ENCODE measurements at regions not wholly inside any gene's neighbourhood (a gene's known extent, or its start where the extent isn't known, plus 50 kb on each side); places are given as distances from the start of the nearest gene placed in this dataset.
"Not testable (repeated sequence)": the region's sequence is repeated elsewhere in the genome, so short reads cannot be mapped to it uniquely, and the experiment has no call there.

DNA sequence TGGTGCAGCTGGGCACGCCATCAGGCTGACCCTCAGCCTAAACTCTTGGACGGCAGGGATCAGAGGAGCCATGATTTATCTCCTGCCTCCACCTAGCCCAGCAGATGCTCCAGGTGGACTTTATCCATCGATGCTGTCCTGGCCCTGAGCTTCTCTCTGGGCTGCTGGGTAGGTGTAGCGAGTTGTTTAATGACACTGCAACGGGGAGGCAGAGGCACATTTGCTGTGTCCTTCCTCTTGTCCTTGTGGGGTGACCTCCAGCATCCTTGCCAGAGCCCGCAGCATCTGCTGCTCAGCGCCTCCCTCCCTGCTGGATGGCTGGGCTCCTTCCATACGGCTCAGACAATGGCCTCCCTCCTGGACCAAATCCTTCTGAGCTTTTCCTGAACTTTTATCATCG is 103.1 kb upstream of the IRX4 start:
- Histone ChIP-seq H3K9me3 (no peaks in the 10 kb centered on the region), H3K27ac (no peak overlapping the region), H3K27me3 (no peaks in the 10 kb centered on the region), H3K4me1 (no peaks in the 10 kb centered on the region), H3K4me3 (no peak overlapping the region), H3K36me3 (replicated peaks in 1 of 2; ENCODE audit: insufficient read depth in 1 of 2, low read depth in 2 of 2) (no peaks in the 10 kb centered on the region)
- intact Hi-C loops (cut with DNase I): no loop called here
- TF ChIP-seq, protein P1, sequence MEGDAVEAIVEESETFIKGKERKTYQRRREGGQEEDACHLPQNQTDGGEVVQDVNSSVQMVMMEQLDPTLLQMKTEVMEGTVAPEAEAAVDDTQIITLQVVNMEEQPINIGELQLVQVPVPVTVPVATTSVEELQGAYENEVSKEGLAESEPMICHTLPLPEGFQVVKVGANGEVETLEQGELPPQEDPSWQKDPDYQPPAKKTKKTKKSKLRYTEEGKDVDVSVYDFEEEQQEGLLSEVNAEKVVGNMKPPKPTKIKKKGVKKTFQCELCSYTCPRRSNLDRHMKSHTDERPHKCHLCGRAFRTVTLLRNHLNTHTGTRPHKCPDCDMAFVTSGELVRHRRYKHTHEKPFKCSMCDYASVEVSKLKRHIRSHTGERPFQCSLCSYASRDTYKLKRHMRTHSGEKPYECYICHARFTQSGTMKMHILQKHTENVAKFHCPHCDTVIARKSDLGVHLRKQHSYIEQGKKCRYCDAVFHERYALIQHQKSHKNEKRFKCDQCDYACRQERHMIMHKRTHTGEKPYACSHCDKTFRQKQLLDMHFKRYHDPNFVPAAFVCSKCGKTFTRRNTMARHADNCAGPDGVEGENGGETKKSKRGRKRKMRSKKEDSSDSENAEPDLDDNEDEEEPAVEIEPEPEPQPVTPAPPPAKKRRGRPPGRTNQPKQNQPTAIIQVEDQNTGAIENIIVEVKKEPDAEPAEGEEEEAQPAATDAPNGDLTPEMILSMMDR (IDR thresholded peaks at IDR 0.05): no peak
- DNase-seq (no peak), ATAC-seq (no peak)
- WGBS, 2 donors: 81 to 87% methylated on average over 9 of the region's 9 CpGs

DNA sequence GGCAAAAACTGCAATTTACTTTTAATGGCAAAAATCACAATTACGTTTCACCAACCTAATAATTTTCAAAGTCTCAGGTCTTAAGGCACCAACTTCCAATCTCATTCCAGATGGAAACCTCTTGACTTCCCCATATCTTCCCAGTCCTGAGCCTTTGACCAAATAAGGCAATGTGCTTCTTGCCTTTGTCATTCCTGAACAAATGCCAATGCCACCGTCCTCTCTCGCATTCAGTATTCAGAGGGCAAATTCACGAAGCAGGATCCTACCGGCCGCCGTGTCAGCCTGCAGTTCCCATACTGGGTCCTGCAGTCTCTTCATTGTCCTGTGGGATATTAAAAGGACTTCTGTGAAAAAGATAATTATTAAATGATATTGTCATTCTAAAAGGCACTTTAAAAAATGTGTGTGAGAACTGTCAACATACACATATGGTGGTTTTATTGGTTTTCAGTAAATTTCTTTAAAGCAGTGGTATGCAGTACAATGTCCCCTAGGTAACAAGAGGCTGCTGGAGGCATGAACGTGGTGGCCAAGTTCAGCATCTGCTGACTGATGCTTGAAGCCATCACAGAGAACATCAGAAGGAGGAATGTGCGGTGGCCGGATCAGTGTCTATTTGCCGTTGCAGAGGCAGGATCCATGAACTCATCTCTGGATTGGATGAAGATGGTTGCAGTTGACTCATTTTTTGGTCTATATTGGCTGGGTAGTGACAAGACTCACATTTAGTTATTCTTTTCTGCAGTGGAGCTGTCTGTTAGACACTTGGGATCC is 101.4 kb upstream of the IRX4 start:
- intact Hi-C loops (cut with DNase I): no loop called here
- no peak for TF ChIP-seq POLR2A (IDR thresholded peaks at IDR 0.05)
- TF ChIP-seq, protein P1 (IDR thresholded peaks at IDR 0.05): no peak
- DNase-seq (no peak), ATAC-seq (no peak)
- Histone ChIP-seq H3K4me3 (no peak overlapping the region), H3K36me3 (replicated peaks in 1 of 2; ENCODE audit: insufficient read depth in 1 of 2, low read depth in 2 of 2) (no peaks in the 10 kb centered on the region), H3K27ac (no peak overlapping the region), H3K4me1 (no peaks in the 10 kb centered on the region), H3K9me3 (no peaks in the 10 kb centered on the region), H3K27me3 (no peaks in the 10 kb centered on the region)
- WGBS, 2 donors: 80 to 81% methylated on average over 11 of the region's 11 CpGs

DNA sequence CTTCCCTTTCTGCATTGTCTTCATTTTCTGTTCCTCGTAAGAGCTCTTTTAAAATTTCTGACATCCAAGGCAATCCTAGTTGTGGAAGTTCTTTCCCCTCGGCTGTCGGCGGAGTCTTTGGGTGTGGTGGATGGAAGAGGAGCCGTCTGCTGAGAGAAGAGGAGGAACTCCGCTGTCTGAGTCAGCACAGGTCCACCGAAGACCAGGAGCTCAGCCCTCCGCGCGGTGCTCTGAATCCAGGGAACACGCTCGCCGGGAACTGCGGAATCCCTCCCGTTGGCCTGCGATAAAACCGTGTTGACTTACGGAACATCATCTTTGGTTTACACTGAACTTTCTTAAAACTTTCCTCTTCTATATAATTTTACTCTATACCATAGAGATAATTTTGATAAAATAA is 100.7 kb upstream of the IRX4 start:
- H3K4me3 ChIP-seq: no peak overlapping the region
- no peaks in the 10 kb centered on the region for H3K4me1 ChIP-seq
- intact Hi-C loops (cut with DNase I): no loop called here
- H3K27ac ChIP-seq: no peak overlapping the region
- WGBS, 2 donors: 89 to 93% methylated on average over 18 of the region's 18 CpGs
- no peaks in the 10 kb centered on the region for H3K9me3 ChIP-seq
- TF ChIP-seq, protein P1 (IDR thresholded peaks at IDR 0.05): no peak
- TF ChIP-seq POLR2A (IDR thresholded peaks at IDR 0.05): no peak
- no peaks in the 10 kb centered on the region for H3K36me3 ChIP-seq (replicated peaks in 1 of 2; ENCODE audit: insufficient read depth in 1 of 2, low read depth in 2 of 2)
- DNase-seq (no peak), ATAC-seq (no peak)
- no peaks in the 10 kb centered on the region for H3K27me3 ChIP-seq

DNA sequence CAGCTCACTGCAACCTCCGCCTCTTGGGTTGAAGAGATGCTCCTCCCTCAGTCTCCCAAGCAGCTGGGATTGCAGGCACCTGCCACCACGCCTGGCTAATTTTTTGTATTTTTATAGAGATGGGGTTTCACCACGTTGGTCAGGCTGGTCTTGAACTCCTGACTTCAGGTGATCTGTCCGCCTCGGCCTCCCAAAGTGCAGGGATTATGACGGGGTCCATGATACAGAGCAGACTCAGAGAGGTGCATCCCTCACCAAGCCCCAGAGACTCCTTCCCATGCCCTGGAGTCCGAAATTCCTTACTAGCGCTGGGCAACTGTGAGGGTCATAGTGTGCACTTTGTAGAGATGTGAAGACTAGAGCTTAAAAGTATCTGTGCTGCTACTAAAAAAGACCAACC is 99.8 kb upstream of the IRX4 start:
- H3K36me3 ChIP-seq (replicated peaks in 1 of 2; ENCODE audit: insufficient read depth in 1 of 2, low read depth in 2 of 2); H3K4me1 ChIP-seq; H3K27me3 ChIP-seq; H3K27ac ChIP-seq; intact Hi-C loops (cut with DNase I); H3K9me3 ChIP-seq; ATAC-seq; DNase-seq; H3K4me3 ChIP-seq: not testable (repeated sequence)
- 81 to 84% methylated on average over 8 of the region's 8 CpGs for WGBS, 2 donors

DNA sequence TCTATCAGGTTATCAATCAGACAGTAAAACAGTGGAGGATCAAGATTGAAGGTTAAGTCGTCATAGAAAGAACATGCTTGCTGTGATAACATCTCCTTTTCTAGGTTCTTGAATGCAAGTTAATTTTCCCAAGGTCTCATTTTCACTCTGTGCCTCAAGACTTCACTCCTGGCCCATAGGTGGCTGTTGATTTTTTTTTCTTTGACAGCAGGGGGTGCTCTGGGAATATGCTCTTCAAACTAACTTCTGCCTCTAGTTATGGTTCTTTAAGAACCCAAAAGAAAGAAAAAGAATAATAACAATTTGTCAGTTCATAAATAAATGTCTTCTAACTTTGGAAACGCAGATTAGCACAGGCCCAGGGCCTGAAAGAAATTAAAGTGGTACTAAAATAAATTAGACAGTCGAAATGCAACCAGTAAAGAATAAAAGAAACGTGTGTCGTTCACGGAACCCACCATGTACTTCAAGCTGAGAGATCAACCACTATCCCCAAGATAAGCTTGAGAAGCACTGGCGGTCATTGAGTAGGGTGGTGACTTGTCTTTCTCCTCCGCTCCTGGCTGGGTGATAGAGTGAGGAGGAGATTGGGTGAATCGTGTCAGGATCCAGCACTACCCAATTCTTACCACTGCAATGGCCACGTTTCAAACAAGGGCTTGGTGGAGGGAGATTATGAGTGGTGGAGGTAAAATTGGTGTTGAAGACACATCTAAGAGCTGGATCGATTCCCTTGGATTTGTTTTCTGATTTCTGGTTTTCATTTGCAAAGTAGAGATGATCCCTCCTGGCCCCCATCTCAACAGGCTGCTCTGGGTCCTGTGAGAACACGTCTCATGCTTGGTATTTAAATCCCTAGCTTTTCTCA is 93.4 kb upstream of the IRX4 start:
- TF ChIP-seq POLR2A (IDR thresholded peaks at IDR 0.05): no peak
- TF ChIP-seq, protein P1 (IDR thresholded peaks at IDR 0.05): no peak
- no peak overlapping the region for H3K27ac ChIP-seq
- intact Hi-C loops (cut with DNase I): no loop called here
- H3K27me3 ChIP-seq: no peaks in the 10 kb centered on the region
- DNase-seq: no peak
- WGBS, 2 donors: 76 to 79% methylated on average over 12 of the region's 12 CpGs
- H3K9me3 ChIP-seq: no peaks in the 10 kb centered on the region
- ATAC-seq: no peak
- H3K4me3 ChIP-seq: no peak overlapping the region
- no peaks in the 10 kb centered on the region for H3K36me3 ChIP-seq (replicated peaks in 1 of 2; ENCODE audit: insufficient read depth in 1 of 2, low read depth in 2 of 2)
- peaks cover 4% of the 10 kb centered on the region for H3K4me1 ChIP-seq

Measured in body of pancreas (tissue), 4 donors.